Lung (tissue), 11 donors: ENCODE measurements at regions not wholly inside any gene's neighbourhood (a gene's known extent, or its start where the extent isn't known, plus 50 kb on each side); places are given as distances from the start of the nearest gene placed in this dataset.

Experiments
- ATAC-seq: fragments of 200-7000 bp; cut with Tn5 transposase; one replicate; pipeline ENCODE4 v1.9.1; 2020; ENCODE audit warnings: moderate number of reproducible peaks; ENCODE audit not compliant: insufficient read depth, low FRiP score
- DNase-seq, 3 donors: peaks; one replicate each; pipeline ENCODE4 v3.0.0-alpha.2; 2013 to 2017
- H3K27ac ChIP-seq, 2 donors: one replicate each; pipeline ENCODE4 v1.5.1; 2013; ENCODE audit warnings: mild to moderate bottlenecking in 2 of 2, moderate library complexity in 2 of 2, control low read depth in 1 of 2, inconsistent platforms in 1 of 2, low read depth in 1 of 2, low read length in 1 of 2
- H3K27me3 ChIP-seq, 3 donors: one replicate each; pipeline ENCODE4 v1.5.1; 2013; ENCODE audit warnings: low read length in 2 of 3; ENCODE audit not compliant: control insufficient read depth in 3 of 3, insufficient read depth in 3 of 3
- H3K36me3 ChIP-seq, 4 donors: one replicate each; pipeline ENCODE4 v1.5.1; 2013; ENCODE audit warnings: low read length in 4 of 4, mild to moderate bottlenecking in 1 of 4, moderate library complexity in 1 of 4; ENCODE audit not compliant: control insufficient read depth in 4 of 4, insufficient read depth in 4 of 4
- H3K4me1 ChIP-seq, 5 donors: one replicate each; pipeline ENCODE4 v1.5.1; 2013; ENCODE audit warnings: low read length in 5 of 5, mild to moderate bottlenecking in 2 of 5, moderate library complexity in 1 of 5; ENCODE audit not compliant: control insufficient read depth in 5 of 5, insufficient read depth in 5 of 5
- H3K4me3 ChIP-seq: one replicate; pipeline ENCODE4 v1.5.1; 2013; ENCODE audit warnings: mild to moderate bottlenecking, control low read depth, moderate library complexity
- H3K9ac ChIP-seq, 2 donors: one replicate each; pipeline ENCODE4 v1.5.1; 2013; ENCODE audit warnings: low read length in 2 of 2, control low read depth in 1 of 2; ENCODE audit not compliant: insufficient read depth in 1 of 2
- H3K9me3 ChIP-seq, 4 donors: one replicate each; pipeline ENCODE4 v1.5.1; 2013; ENCODE audit warnings: low read length in 3 of 4, mild to moderate bottlenecking in 1 of 4, moderate library complexity in 1 of 4; ENCODE audit not compliant: control insufficient read depth in 4 of 4, insufficient read depth in 3 of 4
- WGBS, 2 donors: extraction: QIAGEN DNeasy Blood & Tissue Kit; methylation state at CpG; one replicate each; pipeline ENCODE4 v1.1.7; 2013; 5-methylcytosine and 5-hydroxymethylcytosine counted together
- TF ChIP-seq, protein P1 (sequence below): IDR thresholded peaks from 2 replicates; pipeline ENCODE4 v1.5.1; 2012; ENCODE audit warnings: mild to moderate bottlenecking; ENCODE audit errors: control extremely low read depth, extremely low read depth
- donor health status: control.
- donor health status: control.
- donor health status: Bipolar disorder and iron deficiency.
- donor health status: healthy.
- donor health status: DM: yes; HTN: yes; CAD: no.

DNA sequence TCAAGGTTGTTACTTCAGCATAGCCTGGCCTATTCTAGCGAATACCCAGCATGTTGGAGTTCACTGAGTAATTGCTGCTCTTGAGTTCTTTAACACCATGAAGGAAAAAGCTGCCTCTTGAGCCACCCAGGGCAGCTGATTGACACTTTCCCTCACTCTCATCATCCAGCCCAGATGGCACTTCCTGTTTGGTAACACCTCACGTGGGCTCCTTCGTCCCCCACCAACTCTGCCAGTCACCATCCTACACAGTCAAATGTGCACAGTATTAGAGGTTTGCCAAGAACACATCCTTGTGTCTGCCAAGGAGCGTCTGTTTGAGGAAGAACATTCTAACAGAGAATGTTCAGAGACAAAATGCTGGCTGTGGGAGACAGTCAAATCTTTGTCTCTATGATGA lies 266.3 kb downstream of the RPLP1 start:
- H3K27me3 ChIP-seq = no peaks in the 10 kb centered on the region
- no peak overlapping the region for H3K9ac ChIP-seq
- WGBS, 2 donors = 19 to 42% methylated on average over 4 of the region's 4 CpGs
- H3K4me1 ChIP-seq = peaks cover 0 to 4% (median 0%) of the 10 kb centered on the region in 5 donors
- no peak overlapping the region for H3K27ac ChIP-seq
- TF ChIP-seq, protein P1, sequence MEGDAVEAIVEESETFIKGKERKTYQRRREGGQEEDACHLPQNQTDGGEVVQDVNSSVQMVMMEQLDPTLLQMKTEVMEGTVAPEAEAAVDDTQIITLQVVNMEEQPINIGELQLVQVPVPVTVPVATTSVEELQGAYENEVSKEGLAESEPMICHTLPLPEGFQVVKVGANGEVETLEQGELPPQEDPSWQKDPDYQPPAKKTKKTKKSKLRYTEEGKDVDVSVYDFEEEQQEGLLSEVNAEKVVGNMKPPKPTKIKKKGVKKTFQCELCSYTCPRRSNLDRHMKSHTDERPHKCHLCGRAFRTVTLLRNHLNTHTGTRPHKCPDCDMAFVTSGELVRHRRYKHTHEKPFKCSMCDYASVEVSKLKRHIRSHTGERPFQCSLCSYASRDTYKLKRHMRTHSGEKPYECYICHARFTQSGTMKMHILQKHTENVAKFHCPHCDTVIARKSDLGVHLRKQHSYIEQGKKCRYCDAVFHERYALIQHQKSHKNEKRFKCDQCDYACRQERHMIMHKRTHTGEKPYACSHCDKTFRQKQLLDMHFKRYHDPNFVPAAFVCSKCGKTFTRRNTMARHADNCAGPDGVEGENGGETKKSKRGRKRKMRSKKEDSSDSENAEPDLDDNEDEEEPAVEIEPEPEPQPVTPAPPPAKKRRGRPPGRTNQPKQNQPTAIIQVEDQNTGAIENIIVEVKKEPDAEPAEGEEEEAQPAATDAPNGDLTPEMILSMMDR = no peak
- no peak overlapping the region for H3K4me3 ChIP-seq
- no peaks in the 10 kb centered on the region for H3K36me3 ChIP-seq
- ATAC-seq (peak; percentile 76), DNase-seq (peak in 1 of 3 donors; percentile 18)
- H3K9me3 ChIP-seq = no peaks in the 10 kb centered on the region

DNA sequence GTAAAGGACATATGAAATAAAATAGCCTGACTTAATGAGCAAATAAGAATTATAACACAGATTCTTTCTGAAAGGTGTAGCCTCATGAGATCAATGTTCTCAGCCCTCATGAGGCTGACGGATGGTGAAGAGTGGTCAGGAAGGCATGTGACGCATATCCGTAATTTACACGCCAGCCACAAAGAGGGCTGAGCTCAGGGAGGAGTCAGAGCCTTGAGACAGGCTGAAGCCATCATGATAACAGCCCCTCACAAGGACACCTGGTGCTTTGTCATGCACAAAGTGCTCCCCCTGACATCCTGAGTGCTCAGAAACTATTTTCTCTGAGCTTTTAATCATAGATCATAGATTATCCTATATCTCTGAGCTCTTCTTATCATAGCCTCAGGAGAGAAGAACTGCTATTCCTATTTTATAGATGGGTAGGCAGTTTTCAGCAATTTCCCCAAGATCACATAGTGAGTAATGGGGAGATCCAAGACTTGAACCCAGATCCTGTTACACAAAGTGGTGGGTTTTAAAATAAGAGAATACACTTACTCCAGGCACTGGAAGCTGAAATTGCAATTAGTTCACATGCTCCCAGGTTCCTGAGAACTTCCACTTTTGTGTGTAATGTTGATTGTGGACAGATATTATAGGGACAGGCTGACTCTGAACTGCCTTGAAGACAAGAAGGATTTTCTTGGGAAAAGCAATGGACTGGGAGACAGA lies 267.1 kb downstream of the RPLP1 start:
- DNase-seq (no peak), ATAC-seq (no peak)
- peak overlapping the region in 1 of 2 donors; percentile 27 for H3K27ac ChIP-seq
- no peaks in the 10 kb centered on the region for H3K9me3 ChIP-seq
- H3K9ac ChIP-seq = no peak overlapping the region
- no peaks in the 10 kb centered on the region for H3K36me3 ChIP-seq
- TF ChIP-seq, protein P1 = no peak
- 22 to 49% methylated on average over 4 of the region's 4 CpGs for WGBS, 2 donors
- no peaks in the 10 kb centered on the region for H3K27me3 ChIP-seq
- H3K4me1 ChIP-seq = peaks cover 0 to 4% (median 0%) of the 10 kb centered on the region in 5 donors
- H3K4me3 ChIP-seq = no peak overlapping the region

DNA sequence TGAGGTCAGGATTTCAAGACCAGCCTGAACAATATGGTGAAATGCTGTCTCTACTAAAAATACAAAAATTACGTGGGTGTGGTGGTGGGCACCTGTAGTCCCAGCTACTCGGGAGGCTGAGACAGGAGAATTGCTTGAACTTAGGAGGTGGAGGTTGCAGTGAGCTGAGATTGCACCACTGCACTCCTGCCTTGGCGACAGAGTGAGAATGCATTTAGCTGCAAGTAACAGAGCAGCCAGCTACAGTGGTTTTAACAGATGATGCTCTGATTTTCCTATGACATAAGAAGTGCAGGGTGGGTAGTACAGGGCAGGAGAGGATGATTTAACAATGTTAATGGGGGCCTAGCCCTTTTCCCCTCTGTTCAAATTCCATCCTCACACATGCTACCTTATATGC lies 267.9 kb downstream of the RPLP1 start:
- Histone ChIP-seq H3K4me1 (peaks cover 0 to 4% (median 0%) of the 10 kb centered on the region in 5 donors), H3K9me3 (no peaks in the 10 kb centered on the region), H3K27ac (no peak overlapping the region), H3K27me3 (no peaks in the 10 kb centered on the region), H3K36me3 (no peaks in the 10 kb centered on the region), H3K4me3 (no peak overlapping the region), H3K9ac (no peak overlapping the region)
- 71 to 86% methylated on average over 3 of the region's 3 CpGs for WGBS, 2 donors
- DNase-seq = no peak
- ATAC-seq = no peak
- TF ChIP-seq, protein P1 = no peak

DNA sequence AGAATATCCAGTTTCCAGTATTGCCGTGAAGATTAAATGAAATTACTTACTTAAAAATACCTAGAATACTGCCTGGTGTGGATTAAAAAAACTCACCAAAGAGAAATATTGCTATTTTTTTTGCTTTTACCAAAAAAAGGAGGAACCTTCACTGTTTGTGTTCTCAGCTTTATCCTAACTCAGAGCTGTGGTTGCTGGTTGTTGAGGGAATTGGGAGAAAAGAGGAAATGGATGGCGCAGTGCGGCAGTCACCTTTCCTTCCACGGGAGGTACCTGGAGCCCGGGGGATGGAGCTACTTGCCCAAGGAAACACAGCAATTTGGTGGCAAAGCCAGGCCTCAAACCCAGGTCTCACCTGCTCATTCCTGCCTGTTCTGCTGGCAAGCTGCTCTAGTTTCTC lies 270.3 kb downstream of the RPLP1 start:
- Histone ChIP-seq H3K4me3 (no peak overlapping the region), H3K27ac (no peak overlapping the region), H3K4me1 (peaks cover 0 to 9% (median 3%) of the 10 kb centered on the region in 5 donors), H3K9me3 (peaks cover 0 to 2% (median 0%) of the 10 kb centered on the region in 4 donors), H3K27me3 (no peaks in the 10 kb centered on the region), H3K36me3 (no peaks in the 10 kb centered on the region), H3K9ac (no peak overlapping the region)
- ATAC-seq (no peak), DNase-seq (no peak)
- 46 to 62% methylated on average over 5 of the region's 5 CpGs for WGBS, 2 donors
- TF ChIP-seq, protein P1 = no peak
